ENCODE measurements at regions not wholly inside any gene's neighbourhood (a gene's known extent, or its start where the extent isn't known, plus 50 kb on each side); places are given as distances from the start of the nearest gene placed in this dataset.
A peak's percentile ranks its signal among the peaks of the same experiment; 100 is the strongest.
"Not testable (repeated sequence)": the region's sequence is repeated elsewhere in the genome, so short reads cannot be mapped to it uniquely, and the experiment has no call there.

DNA sequence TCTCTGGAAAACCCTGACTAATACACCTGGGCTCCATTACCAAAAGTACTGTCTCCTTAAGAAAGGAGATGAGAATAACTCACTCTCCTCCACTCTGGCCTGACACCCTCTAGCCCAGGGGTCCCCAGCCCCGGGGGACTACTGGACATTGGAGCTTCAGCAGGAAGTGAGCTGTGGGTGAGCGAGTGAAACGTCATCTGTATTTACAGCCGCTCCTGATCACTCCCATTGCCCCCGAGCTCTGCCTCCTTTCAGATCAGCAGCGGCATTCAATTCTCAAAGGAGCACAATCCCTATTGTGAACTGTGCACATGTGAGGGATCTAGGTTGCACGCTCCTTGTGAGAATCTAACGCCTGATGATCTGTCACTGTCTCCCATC, 126.3 kb upstream of the TNRC6C start:
- no peak for DNase-seq

DNA sequence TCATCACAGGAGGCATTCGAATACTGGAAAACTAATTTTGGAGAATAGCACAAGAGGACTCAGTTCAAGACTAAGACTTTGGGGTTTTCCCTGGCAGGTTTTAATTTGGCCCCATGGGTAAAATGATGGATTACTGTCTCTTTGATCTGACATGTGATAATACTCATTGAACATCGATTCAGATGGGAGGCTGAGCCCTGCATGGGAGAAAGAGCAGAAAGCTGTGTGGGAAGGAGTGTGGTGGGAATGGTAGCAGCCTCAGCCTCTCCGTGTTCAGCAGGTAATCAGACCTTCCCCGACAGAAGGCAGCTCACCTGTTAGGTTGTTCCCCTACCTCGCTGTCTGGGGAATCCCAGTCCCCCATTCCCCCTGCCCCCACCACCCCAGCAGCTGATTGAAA, 124.7 kb upstream of the TNRC6C start:
- no peak for DNase-seq

DNA sequence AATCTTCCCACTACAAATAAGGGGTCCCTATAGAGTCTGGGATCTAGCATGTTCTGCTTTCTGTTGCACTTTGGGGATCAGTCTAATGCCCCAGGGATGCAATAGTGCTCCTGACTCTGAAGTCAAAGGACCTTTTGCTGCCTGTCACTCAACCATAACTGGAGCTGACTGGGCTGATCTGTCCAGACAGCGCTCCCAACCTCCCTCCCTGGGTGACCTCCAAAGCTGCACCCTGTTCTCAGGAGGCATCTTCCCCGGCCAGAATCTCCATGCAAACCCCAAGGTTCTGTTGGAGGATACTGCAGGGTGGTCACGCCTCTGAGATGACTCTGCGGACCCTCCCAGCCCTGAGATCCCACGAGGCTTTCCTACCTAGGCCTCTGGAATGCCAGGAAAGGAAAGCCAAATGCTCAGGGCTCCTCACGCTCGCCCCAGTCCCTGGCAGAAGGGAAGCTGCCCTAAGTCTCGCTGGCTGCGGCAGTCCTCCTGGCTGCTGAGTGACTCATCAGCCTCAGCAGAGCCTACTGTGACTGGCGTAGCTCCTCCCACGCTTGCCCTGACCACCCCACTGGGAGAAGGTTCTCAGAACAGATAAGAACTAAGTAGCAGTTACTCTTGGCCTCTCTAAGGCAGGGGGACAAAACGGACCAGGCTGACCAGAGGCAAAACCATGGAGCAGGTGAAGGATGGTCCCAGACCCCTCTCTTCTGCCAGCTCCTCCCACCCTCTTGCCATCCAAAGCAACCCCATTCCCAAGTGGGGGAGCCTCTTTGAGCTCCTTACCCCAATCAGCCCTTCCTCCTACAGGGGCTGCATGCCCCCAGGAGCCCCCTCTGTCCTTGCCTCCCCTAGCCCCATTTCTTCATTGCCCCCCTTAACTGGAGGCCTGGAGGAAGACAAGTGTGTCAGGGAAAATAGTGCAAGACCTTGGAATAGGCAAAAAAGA, 124.1 kb upstream of the TNRC6C start:
- DNase-seq: peak; percentile 84

DNA sequence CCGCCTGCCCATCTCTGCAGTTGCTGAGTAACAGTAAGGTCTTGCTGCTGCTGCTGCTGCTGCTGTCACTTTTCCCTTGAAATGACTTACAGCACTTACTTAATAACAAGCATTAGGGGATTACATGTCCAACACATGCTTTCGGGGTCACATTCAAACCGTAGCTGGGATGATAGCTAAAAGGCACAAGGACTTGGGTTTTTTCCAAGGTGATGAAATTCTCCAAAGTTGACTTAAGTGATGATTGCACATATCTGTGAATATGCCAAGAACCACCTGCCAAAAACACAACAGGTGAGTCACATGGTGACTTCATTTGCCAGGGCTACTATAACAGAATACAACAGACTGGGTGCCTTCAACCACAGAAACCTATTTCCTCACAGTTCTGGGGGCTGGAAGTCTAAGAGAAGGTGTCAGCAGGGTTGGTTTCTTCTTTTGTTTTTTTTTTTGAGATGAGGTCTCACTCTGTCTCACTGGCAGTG, 121.9 kb upstream of the TNRC6C start:
- peak; percentile 58 for DNase-seq

DNA sequence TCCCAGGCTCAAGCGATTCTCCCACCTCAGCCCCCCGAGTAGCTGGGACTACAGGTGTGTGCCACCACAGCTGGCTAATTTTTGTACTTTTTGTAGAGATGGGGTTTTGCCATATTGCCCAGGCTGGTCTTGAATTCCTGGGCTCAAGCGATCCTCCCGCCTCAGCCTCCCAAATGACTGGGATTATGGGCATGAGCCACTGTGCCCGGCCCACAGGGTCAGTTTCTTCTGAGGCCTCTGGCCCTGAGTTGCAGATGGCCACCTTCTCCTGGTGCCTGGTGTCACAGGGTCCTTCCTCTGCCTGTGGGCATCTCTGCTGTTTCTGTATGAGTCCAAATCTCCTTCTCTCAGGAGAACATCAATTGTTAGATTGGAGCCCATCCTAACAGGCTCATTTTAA, 121.4 kb upstream of the TNRC6C start:
- not testable (repeated sequence) for DNase-seq

DNA sequence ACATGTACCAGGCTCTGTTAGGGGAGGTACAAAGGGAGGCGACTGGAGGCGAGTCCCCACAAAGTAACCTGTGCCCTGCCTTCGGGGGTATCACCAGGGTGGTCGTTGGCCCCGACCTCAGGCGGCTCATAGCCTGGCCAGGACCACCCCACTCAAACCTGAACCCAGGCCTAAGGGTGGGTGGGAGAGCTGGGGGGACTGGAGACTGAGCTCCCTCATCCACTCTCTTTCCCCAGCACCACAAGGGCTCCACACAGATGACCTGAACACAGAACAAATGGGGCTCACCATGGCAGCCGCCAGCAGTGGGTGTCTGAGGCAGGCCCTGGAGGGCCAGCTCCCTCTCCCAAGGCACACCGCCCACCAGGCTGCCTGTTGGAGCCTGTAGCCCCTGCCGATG, 120.6 kb upstream of the TNRC6C start:
- no peak for DNase-seq

DNA sequence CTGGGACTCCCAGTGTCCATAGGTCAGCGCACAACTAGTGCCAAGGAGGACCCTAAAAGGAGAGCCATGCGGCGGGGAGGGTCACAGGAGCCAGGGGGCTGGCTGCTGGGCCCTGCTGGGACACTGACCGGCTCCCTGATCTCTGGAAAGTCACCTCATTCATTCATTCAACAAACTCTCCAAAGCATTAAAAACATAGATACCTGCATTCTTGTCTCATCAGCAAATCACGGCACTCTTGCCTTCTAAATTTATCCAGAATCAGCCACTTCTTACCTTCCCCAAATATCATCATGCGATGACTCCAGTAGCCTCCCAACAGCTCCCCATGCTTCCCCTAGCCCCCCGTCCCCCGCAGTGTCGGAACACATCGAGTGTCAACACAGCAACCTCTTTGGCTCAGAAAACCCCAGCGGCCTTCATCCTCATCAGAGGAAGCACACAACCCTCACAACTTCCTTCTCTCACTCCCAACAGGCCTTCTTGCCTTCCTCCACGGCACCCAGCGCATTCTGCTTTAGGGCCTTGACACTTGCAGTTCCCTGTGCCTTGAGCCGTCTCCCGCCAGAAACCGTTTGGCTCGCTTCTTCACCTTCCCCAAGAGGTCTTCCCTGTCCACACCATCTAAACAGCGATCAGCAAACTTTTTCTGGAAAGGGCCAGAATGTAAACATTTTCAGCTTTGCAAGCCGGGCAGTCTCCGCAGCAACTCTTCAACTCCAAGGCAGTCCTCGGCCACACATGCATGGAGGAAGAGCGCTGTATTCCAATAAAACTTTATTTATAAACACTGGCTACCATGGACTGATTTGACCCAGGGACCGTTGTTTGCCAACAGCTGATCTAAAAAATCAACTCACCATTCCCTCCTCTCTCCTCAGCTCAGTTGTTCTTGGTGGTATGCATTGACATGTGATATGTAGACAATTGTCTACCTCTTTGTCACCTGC, 119.5 kb upstream of the TNRC6C start:
- DNase-seq: no peak

DNA sequence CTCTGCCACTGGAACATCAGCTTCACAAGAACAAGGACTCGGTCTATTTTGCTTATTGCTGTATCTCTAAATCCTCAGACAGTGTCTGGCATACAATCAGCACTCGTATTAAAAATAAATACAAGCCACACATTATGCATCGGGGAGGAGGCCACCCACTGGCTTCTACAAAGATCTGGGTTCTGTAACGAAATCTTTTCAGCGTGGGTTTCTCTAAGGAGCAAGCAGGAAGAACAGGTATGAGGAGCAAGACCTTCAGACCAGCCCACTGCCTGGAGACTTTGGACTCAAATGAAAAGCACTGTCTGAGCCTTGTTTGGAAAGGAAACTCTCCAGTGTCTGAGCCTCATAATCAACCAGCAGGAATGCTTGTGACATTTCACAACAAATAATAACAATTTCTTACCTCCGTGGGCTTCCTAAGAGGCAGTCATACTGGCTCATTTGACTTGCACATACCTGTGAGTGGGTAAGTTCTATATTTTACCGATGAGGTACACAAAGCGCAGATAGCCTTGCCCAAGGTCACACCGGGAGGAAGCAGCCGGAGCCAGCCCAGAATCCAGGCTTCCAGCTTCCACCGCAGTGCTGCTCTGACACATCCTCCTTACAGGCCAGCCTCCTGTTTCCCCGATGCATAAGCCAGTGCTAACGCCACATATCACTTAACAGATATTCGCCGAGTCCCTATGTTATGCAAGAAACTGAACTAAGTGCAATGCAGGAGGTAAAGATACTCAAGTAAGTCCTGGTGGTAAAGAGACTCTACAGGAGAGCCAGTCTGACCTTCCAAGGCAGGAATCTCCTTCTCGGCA, 118.6 kb upstream of the TNRC6C start:
- no peak for DNase-seq

DNA sequence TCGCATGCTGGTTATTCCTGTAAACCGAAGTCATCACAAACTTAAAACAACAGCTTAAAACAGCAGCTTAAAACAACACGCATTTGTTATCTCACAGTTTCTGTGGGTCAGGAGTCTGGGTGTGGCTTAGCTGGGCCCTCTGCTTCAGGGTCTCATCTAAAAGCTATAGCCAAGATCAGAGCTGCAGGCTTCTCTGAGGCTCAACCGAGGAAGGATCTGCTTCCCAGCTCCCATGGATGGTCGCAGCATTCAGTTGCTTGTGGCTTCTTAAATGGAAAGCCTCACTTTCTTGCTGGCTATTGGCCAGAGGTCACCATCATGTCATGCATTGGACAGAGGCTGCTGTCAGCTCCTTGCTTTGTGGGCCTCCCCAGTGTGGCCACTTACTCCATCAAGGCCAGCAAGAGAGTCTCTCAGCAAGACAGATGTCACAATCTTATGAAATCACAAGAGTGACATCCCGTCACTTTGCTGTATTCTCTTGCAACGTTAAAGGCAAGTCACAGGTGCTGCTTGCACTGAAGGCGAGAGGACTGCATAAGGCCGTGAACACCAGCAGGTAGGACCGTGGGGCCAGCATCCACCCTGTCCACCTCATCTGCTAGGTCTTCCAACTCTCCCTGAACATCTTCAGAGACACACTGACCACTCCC, 117.9 kb upstream of the TNRC6C start:
- DNase-seq: no peak

DNA sequence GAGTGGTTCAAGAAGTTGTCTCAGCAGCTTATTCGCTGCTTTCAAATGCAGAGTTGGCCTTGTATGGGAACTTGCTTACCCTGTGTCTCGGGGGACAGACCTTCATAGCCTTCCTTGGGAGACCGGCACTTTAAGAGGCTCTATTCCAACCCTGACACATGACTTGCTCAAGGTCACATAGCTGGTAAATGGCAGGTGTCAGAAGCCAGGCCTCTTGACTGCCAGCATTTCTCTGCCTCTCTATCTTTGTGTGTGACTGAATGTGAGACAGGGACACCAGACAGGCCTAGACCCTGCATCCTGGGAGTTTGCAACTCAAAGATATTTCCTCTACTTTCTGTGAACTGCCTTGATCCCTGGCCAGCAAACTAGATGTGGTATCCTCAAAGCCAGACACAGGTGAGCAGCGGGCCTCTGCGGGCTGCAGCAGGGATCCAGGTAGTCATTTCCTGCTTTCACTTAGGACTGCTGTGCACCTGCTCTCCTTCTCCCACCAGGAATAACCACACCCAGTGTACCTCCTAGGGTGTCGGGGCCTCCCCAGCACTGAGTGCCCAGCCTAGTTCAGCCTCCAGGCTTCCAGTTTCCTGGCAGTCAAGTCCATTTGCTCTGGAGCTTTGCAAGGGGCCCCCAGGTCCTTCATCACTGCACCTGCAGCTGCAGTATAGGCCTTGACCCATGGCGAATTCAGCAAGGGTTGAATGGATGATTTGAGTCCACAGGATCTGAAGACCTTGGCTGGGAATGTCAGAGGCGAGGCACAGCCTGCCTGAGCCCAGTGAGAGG, 116.6 kb upstream of the TNRC6C start:
- no peak for DNase-seq

DNA sequence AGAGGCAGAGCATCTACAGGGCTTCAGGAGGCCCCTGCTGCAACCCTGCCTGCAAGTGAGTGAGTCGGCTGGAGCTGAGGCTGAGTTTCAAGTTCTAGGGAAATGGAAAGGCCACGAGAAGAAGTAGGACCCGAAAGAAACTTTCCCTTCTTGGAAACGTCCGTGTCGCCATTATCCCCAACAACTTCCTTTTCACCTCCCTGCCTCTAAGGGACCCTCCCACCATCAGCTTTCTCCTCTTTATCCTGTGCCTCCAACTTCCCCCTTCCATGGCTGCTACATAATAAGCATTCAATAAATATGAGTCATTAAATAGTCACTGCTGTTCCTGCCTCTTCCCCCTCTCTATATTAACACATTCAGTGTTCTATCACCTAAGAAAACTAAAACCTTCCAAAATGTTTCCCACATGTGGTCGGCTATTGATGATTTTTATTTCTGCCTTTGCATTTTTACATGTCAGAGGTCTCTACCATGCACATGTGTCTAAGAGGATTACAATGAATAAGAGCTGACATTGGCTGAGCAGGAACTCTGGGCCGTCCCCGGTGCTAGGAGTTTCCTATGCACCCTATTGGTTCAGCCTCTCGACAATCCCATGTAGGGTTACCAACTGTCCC, 115.9 kb upstream of the TNRC6C start:
- DNase-seq: peak; percentile 50

DNA sequence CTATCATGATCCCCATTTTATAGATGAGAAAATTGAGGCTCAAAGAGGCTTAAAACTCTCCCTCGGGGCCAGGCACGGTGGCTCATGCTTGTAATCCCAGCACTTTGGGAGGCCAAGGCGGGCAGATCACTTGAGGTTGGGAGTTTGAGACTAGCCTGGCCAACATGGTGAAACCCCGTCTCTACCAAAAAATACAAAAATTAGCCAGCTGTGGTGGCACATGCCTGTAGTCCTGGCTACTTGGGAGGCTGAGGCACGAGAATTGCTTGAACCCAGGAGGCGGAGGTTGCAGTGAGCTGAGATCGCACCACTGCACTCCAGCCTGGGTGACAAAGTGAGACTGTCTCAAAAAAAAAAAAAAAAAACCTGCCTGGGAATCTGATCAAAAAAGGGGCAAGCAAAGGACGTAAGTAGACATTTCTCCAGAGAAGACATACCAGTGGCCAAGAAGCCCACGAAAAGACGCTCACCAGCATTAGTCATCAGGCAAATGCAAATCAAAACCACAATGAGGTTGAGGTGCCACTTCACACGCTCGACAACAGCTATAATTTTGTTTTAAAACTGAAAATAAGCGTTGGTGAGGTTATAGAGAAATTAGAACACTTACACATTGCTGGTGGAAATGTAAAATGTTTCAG, 115.1 kb upstream of the TNRC6C start:
- DNase-seq: peak; percentile 77

DNA sequence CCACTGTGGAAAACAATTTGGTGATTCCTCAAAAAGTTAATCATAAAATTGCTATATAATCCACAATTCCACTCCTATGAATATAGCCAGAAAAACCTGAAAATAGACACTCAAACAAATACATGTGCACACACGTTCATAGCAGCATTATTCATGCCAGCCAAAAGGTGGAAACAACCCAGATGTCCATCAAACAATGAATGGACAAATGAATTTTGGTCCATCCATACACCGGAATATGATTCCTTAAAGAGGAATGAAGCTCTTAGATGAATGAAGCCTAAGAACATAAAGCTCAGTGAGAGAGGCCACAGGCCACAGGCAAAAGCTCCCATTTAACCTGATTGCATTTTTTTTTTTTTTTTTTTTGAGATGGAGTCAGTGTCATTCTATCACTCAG, 114.6 kb upstream of the TNRC6C start:
- no peak for DNase-seq

DNA sequence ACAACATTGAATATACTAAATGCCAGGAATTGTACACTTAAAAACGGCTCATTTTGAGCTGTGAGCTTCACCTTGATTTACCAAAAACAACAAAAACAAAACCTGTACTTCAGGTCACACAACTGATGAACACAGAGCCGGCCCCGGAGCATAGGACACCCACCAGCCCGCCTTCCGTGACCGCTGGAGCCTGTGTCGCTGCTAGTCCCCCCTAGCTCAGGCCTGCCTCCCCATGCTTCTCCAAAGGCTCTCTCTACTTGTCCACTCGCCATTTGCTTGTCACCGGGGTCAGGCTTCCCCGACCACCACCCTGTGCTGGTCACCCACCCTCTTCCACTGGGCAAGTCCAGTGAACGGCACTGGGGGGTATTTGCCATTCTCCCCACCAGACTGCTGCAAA, 113.8 kb upstream of the TNRC6C start:
- no peak for DNase-seq

DNA sequence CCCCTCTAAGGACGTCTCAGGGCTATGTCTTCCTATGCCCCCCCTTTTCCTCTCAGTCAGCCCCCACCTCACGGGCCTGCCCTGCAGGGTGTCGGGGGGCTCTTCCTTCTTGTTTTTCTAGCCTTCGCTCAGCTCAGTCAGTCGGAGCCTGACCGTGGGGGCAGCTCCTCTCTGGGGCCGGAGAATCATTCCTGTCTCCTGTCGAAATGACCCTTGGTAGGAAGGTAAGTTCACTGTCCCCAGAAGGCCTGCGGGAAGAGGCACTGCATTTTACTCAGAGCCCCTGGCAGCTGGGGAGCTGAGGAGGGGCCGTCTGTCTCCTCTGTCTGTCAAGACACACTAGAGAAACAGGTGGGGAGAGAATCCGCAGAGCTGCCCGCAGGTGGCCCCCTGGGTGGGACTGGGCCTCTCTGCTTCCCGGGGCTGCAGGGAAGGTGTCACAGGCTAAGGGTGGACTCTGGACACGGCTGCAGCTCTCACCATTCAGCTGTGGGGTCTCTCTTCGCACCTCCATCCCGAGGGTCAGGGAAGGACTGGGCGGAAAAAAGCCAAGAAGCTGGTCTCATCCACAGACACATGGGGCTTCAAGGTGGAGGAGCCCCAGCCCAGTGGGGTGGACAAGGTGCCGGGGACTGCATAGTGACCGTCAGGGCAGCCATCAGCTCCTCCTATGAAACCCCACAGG, 112.8 kb upstream of the TNRC6C start:
- no peak for DNase-seq

DNA sequence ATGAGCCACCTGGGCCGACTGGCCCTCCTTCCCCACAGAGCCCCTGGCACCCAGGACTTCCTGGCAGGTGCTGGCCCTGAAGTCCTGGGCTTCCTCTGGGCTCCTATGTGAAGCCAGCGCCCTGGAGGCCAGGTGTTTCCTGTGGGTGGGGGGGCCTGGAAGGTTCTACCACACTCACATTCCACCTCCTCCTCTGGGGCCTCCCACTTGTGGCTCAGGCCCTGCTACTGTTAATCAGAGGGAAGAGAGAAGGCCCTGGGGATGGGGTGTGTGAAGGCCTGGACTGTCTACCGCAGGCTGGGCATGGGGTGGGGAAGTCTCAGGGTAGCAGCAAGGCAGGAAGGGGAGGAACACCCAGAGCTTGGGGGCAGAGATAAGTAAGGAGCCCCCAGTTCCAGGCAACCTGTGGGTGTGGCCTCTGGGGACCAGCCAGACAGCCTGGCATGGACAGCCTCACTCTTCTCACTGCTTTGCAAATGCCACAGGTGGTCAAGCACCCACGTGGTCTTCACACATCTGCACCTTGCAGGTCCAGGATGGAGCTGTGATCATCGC, 111.9 kb upstream of the TNRC6C start:
- no peak for DNase-seq

DNA sequence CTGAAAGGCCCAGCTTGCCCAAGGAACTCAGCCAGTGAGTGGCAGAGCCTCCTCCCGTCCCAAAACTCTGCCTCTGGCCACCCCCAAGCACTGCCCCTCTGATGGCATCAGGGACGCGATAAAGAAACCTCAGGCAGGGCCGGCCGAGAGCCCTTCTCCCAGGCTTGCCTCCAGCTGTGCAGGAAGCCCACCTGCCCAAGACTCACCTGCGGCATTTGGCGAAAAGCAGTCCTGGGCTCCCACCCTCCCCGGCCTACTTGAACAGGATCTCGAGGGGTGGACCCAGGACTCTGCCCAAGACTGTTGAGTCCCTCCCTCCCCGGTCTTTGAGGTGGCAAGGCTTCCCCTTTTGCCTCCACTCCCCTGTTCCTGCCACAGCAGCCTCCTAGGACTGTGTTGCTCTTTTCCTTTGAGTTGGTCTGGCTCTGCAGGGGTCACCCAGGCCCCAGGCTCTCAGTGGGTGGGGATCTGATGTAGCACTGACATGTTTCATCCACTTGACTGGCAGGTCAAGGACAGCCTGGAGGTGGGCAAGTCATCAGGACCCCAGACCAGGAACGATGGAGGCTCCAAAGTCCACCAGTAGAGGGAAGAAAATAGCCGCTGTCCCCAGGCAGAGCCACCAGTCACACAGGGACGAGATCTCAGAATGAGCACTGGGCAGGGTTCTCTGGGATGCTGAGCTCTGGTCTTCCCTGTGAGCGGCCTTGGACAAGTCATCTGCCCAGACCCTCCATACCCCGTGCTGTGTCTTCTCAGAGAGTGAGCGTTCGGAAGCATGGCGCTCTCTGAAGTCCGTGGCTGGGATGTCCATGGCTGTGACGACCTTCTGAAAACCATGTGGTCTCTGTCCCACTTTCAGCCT, 111.0 kb upstream of the TNRC6C start:
- no peak for DNase-seq

DNA sequence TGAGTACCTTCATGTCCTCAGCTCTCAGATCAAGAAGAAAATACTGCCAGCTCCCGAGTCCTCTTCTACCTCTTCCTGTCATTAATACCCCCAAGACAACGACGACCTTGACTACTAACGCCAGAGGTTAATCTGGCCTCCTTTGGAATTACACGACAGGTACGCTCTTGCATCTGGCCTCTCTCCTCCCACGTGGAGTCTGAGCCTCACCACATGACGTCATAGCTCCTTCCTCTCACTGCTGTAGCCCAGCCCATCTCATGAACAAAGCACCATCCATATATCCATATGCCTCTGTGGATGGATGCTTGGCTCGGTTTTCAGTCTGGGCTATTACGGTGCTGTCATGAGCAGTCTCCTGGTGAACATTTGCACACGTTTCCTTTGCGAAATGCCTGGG, 110.2 kb upstream of the TNRC6C start:
- DNase-seq: no peak

All from stimulated activated CD8-positive, alpha-beta memory T cell treated with anti-CD3 and anti-CD28 coated beads, Interleukin-4, amount 100 ng/mL, for 48 hours (primary cell).